Ramos (cell line): ENCODE measurements at regions not wholly inside any gene's neighbourhood (a gene's known extent, or its start where the extent isn't known, plus 50 kb on each side); places are given as distances from the start of the nearest gene placed in this dataset.

Experiments
- in situ Hi-C: fragments of 300-500 bp; cut with MboI; formaldehyde crosslinking; loops from one replicate; pipeline ENCODE4 v1.14.3; 2022; ENCODE audit warnings: low sequenced_read_pairs; ENCODE audit not compliant: unreplicated experiment

GRCh38 chr2:133835821-133836619, 267.8 kb upstream of the NCKAP5 start:
- in situ Hi-C loops, result no loop called here

GRCh38 chr2:133836691-133837345, 268.6 kb upstream of the NCKAP5 start:
- in situ Hi-C loops, result no loop called here

GRCh38 chr2:133837441-133838094, 269.3 kb upstream of the NCKAP5 start:
- in situ Hi-C loops, result no loop called here

- in situ Hi-C loops, result no loop called here
These were observed 270.5 kb upstream of the NCKAP5 start for GRCh38 chr2:133838642-133839365.

GRCh38 chr2:133839677-133840076, 271.4 kb upstream of the NCKAP5 start:
- in situ Hi-C loops, result no loop called here

GRCh38 chr2:133840761-133841160, 272.5 kb upstream of the NCKAP5 start:
- in situ Hi-C loops, result no loop called here

- in situ Hi-C loops, result no loop called here
These were observed 273.6 kb upstream of the NCKAP5 start for GRCh38 chr2:133841900-133842299.

- in situ Hi-C loops, result no loop called here
These were observed 274.2 kb upstream of the NCKAP5 start for GRCh38 chr2:133842446-133842845.

GRCh38 chr2:133843091-133843490, 274.8 kb upstream of the NCKAP5 start:
- in situ Hi-C loops, result no loop called here

GRCh38 chr2:133843551-133843950, 275.3 kb upstream of the NCKAP5 start:
- in situ Hi-C loops, result no loop called here

GRCh38 chr2:133844214-133844892, 276.1 kb upstream of the NCKAP5 start:
- in situ Hi-C loops, result no loop called here

- in situ Hi-C loops, result no loop called here
These were observed 278.2 kb upstream of the NCKAP5 start for GRCh38 chr2:133846476-133846875.

GRCh38 chr2:133847591-133847990, 279.3 kb upstream of the NCKAP5 start:
- in situ Hi-C loops, result no loop called here

- in situ Hi-C loops, result no loop called here
These were observed 279.9 kb upstream of the NCKAP5 start for GRCh38 chr2:133848111-133848649.

GRCh38 chr2:133849341-133849740, 281.1 kb upstream of the NCKAP5 start:
- in situ Hi-C loops, result no loop called here

GRCh38 chr2:133854603-133855200, 286.4 kb upstream of the NCKAP5 start:
- in situ Hi-C loops, result no loop called here

- in situ Hi-C loops, result no loop called here
These were observed 287.3 kb upstream of the NCKAP5 start for GRCh38 chr2:133855526-133855925.

- in situ Hi-C loops, result no loop called here
These were observed 288.4 kb upstream of the NCKAP5 start for GRCh38 chr2:133856678-133857077.

- in situ Hi-C loops, result no loop called here
These were observed 291.3 kb upstream of the NCKAP5 start for GRCh38 chr2:133859578-133859977.
